Tibial nerve (tissue), 4 donors: ENCODE measurements at regions not wholly inside any gene's neighbourhood (a gene's known extent, or its start where the extent isn't known, plus 50 kb on each side); places are given as distances from the start of the nearest gene placed in this dataset.

Experiments
- DNase-seq, 2 donors: peaks; one replicate each; pipeline ENCODE4 v3.0.0-alpha.2; 2019; ENCODE audit warnings: low spot score in 2 of 2
- H3K27ac ChIP-seq, 4 donors: fragments of 200-600 bp; sonication (generic) in 3 of 4; one replicate each; pipeline ENCODE4 v1.5.1; 2017 to 2019; ENCODE audit warnings: mild to moderate bottlenecking in 1 of 4
- H3K27me3 ChIP-seq, 2 donors: fragments of 200-600 bp; sonication (generic) in 1 of 2; one replicate each; pipeline versions ENCODE4 v1.5.1 to v1.6.0; 2017 to 2019
- H3K36me3 ChIP-seq, 3 donors: fragments of 200-600 bp; sonication (generic); one replicate each; pipeline ENCODE4 v1.5.1; 2018 to 2019
- H3K4me1 ChIP-seq, 4 donors: fragments of 200-600 bp; sonication (generic) in 3 of 4; one replicate each; pipeline ENCODE4 v1.5.1; 2017 to 2019
- H3K4me3 ChIP-seq, 4 donors: fragments of 200-600 bp; sonication (generic) in 3 of 4; one replicate each; pipeline ENCODE4 v1.5.1; 2017 to 2019; ENCODE audit warnings: mild to moderate bottlenecking in 1 of 4, moderate library complexity in 1 of 4
- H3K9me3 ChIP-seq, 4 donors: fragments of 200-600 bp; sonication (generic) in 3 of 4; one replicate each; pipeline ENCODE4 v1.5.1; 2017 to 2019
- CTCF ChIP-seq, 5 experiments: fragments of 200-600 bp in 3 of 5; fragments of 450-650 bp in 2 of 5; sonication (generic) in 3 of 5; IDR thresholded peaks; one replicate each; pipeline ENCODE4 v1.5.1; 2016 to 2019; ENCODE audit warnings: antibody characterized with exemption in 5 of 5, mild to moderate bottlenecking in 3 of 5, moderate library complexity in 2 of 5
- EP300 ChIP-seq, 2 donors: sonication (generic); formaldehyde crosslinking; IDR thresholded peaks; one replicate each; pipeline ENCODE4 v1.6.1; 2017; ENCODE audit warnings: antibody characterized with exemption in 2 of 2, mild to moderate bottlenecking in 1 of 2
- POLR2A ChIP-seq, 2 donors: fragments of 450-650 bp; IDR thresholded peaks; one replicate each; pipeline ENCODE4 v1.6.1; 2017; ENCODE audit warnings: antibody characterized with exemption in 2 of 2, mild to moderate bottlenecking in 2 of 2, moderate library complexity in 2 of 2
- WGBS, 2 donors: methylation state at CpG; one replicate each; pipeline ENCODE4 v1.1.5; 2018; 5-methylcytosine and 5-hydroxymethylcytosine counted together

- Histone ChIP-seq H3K27ac (no peak overlapping the region), H3K4me3 (no peak overlapping the region), H3K4me1 (no peaks in the 10 kb centered on the region), H3K9me3 (peaks cover 0 to 16% (median 3%) of the 10 kb centered on the region in 4 donors), H3K36me3 (no peaks in the 10 kb centered on the region), H3K27me3 (no peaks in the 10 kb centered on the region)
- 90 to 95% methylated on average over 13 of the region's 13 CpGs for WGBS, 2 donors
- no peak for TF ChIP-seq EP300 (IDR thresholded peaks at IDR 0.05)
- no peak for TF ChIP-seq CTCF (IDR thresholded peaks at IDR 0.05)
- TF ChIP-seq POLR2A (IDR thresholded peaks at IDR 0.05), result no peak
- DNase-seq, result no peak
Observed at GRCh38 chr1:229971141-229971540, 95.9 kb upstream of the GALNT2 start.

- Histone ChIP-seq H3K27ac (no peak overlapping the region), H3K4me1 (no peaks in the 10 kb centered on the region), H3K4me3 (no peak overlapping the region), H3K36me3 (no peaks in the 10 kb centered on the region), H3K9me3 (peaks cover 0 to 32% (median 3%) of the 10 kb centered on the region in 4 donors), H3K27me3 (no peaks in the 10 kb centered on the region)
- no peak for TF ChIP-seq CTCF (IDR thresholded peaks at IDR 0.05)
- TF ChIP-seq POLR2A (IDR thresholded peaks at IDR 0.05), result no peak
- no peak for TF ChIP-seq EP300 (IDR thresholded peaks at IDR 0.05)
- WGBS, 2 donors, result 81 to 91% methylated on average over 8 to 9 of the region's 9 CpGs
- DNase-seq, result no peak
Observed at GRCh38 chr1:229972600-229973296, 94.3 kb upstream of the GALNT2 start.

- Histone ChIP-seq H3K36me3 (no peaks in the 10 kb centered on the region), H3K4me1 (no peaks in the 10 kb centered on the region), H3K4me3 (no peak overlapping the region), H3K27ac (no peak overlapping the region), H3K27me3 (no peaks in the 10 kb centered on the region), H3K9me3 (peaks cover 0 to 36% (median 3%) of the 10 kb centered on the region in 4 donors)
- TF ChIP-seq POLR2A (IDR thresholded peaks at IDR 0.05) (no peak), EP300 (IDR thresholded peaks at IDR 0.05) (no peak), CTCF (IDR thresholded peaks at IDR 0.05) (no peak)
- 84 to 94% methylated on average over 4 of the region's 4 CpGs for WGBS, 2 donors
- no peak for DNase-seq
Observed at GRCh38 chr1:229973297-229973612, 93.8 kb upstream of the GALNT2 start.

- no peaks in the 10 kb centered on the region for H3K36me3 ChIP-seq
- TF ChIP-seq EP300 (IDR thresholded peaks at IDR 0.05), result no peak
- no peak for TF ChIP-seq CTCF (IDR thresholded peaks at IDR 0.05)
- no peak for TF ChIP-seq POLR2A (IDR thresholded peaks at IDR 0.05)
- no peak overlapping the region for H3K27ac ChIP-seq
- 88 to 92% methylated on average over 4 of the region's 4 CpGs for WGBS, 2 donors
- H3K4me1 ChIP-seq, result no peaks in the 10 kb centered on the region
- no peaks in the 10 kb centered on the region for H3K27me3 ChIP-seq
- no peak for DNase-seq
- no peak overlapping the region for H3K4me3 ChIP-seq
- H3K9me3 ChIP-seq, result peaks cover 0 to 36% (median 3%) of the 10 kb centered on the region in 4 donors
Observed at GRCh38 chr1:229975047-229975446, 92.0 kb upstream of the GALNT2 start.

- WGBS, 2 donors, result 39% methylated on average over 2 of the region's 2 CpGs
- no peak for DNase-seq
Observed at GRCh38 chr1:229980009-229980408, 87.0 kb upstream of the GALNT2 start.

More at GRCh38 chr1:229980009-229980408, 87.0 kb upstream of the GALNT2 start:
- Histone ChIP-seq H3K4me1 (no peaks in the 10 kb centered on the region), H3K27me3 (no peaks in the 10 kb centered on the region), H3K9me3 (peaks cover 0 to 28% (median 3%) of the 10 kb centered on the region in 4 donors), H3K4me3 (no peak overlapping the region), H3K27ac (no peak overlapping the region), H3K36me3 (no peaks in the 10 kb centered on the region)
- TF ChIP-seq POLR2A (IDR thresholded peaks at IDR 0.05) (no peak), EP300 (IDR thresholded peaks at IDR 0.05) (no peak), CTCF (IDR thresholded peaks at IDR 0.05) (no peak)
